ENCODE measurements at regions not wholly inside any gene's neighbourhood (a gene's known extent, or its start where the extent isn't known, plus 50 kb on each side); places are given as distances from the start of the nearest gene placed in this dataset.

DNA sequence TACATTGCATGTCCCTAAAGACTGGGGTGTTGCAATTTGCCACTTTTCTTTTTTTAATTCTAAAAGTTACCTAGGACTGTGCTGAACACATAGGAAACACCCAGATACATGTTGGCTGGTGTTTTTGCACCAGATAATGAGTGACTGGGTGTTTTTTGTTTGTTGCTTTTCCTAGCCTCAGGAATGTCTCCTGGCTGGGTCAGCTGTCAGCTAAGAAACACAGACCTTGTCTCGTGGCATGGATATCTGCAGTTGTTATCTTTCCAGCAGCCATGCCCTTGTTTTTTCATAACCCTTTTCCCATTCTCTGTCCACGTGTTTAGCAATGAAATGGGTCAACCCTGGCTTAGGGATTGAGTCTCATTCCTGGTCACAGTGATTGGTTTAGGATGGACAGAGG, 433.9 kb upstream of the ZMIZ1 start:
- H3K4me3 Mint-ChIP-seq, result no peak overlapping the region
- no peaks in the 10 kb centered on the region for H3K36me3 Mint-ChIP-seq
- DNase-seq (no peak), ATAC-seq (replicated peaks in 1 of 4) (no peak)
- POLR2A ChIA-PET, result no interaction called here
- peaks cover 0 to 3% of the 10 kb centered on the region in 2 experiments for H3K27me3 ChIP-seq (replicated peaks in 1 of 2; ENCODE audit: control insufficient read depth in 2 of 2, extremely low read depth in 1 of 2, insufficient read depth in 2 of 2, low read length in 1 of 2)
- H3K9me3 Mint-ChIP-seq, result no peaks in the 10 kb centered on the region
- no peak overlapping the region for H3K27ac Mint-ChIP-seq
- no peaks in the 10 kb centered on the region for H3K4me1 ChIP-seq (ENCODE audit: control insufficient read depth in 1 of 2, extremely low read depth in 1 of 2, insufficient read depth in 2 of 2, low read length in 2 of 2)
- H3K27ac ChIP-seq (ENCODE audit: low read length), result no peak overlapping the region
- H3K9me3 ChIP-seq, result no peaks in the 10 kb centered on the region
- H3K36me3 ChIP-seq (ENCODE audit: control insufficient read depth in 2 of 2, extremely low read depth in 1 of 2, insufficient read depth in 1 of 2, low read length in 1 of 2), result no peaks in the 10 kb centered on the region
- WGBS (ENCODE audit: insufficient coverage), result no CpG with 5 or more reads among the region's 2 CpGs
- H3K4me1 Mint-ChIP-seq, result no peaks in the 10 kb centered on the region
- H3K4me3 ChIP-seq (ENCODE audit: control insufficient read depth in 1 of 2, extremely low read depth in 1 of 2, low read length in 1 of 2), result no peak overlapping the region
- no peaks in the 10 kb centered on the region for H3K27me3 Mint-ChIP-seq
- CTCF ChIA-PET, result no interaction called here

GRCh38 chr10:78639629-78640028, 429.1 kb upstream of the ZMIZ1 start:
- no peaks in the 10 kb centered on the region for H3K36me3 ChIP-seq (ENCODE audit: control insufficient read depth in 2 of 2, extremely low read depth in 1 of 2, insufficient read depth in 1 of 2, low read length in 1 of 2)
- no peak overlapping the region for H3K27ac Mint-ChIP-seq
- H3K27me3 ChIP-seq (replicated peaks in 1 of 2; ENCODE audit: control insufficient read depth in 2 of 2, extremely low read depth in 1 of 2, insufficient read depth in 2 of 2, low read length in 1 of 2), result no peaks in the 10 kb centered on the region
- H3K27ac ChIP-seq (ENCODE audit: low read length), result no peak overlapping the region
- no peaks in the 10 kb centered on the region for H3K36me3 Mint-ChIP-seq
- no peak overlapping the region for H3K4me3 ChIP-seq (ENCODE audit: control insufficient read depth in 1 of 2, extremely low read depth in 1 of 2, low read length in 1 of 2)
- H3K27me3 Mint-ChIP-seq, result no peaks in the 10 kb centered on the region
- WGBS (ENCODE audit: insufficient coverage), result no CpG with 5 or more reads among the region's 2 CpGs
- H3K4me1 Mint-ChIP-seq, result no peaks in the 10 kb centered on the region
- no peak overlapping the region for H3K4me3 Mint-ChIP-seq
- no peaks in the 10 kb centered on the region for H3K4me1 ChIP-seq (ENCODE audit: control insufficient read depth in 1 of 2, extremely low read depth in 1 of 2, insufficient read depth in 2 of 2, low read length in 2 of 2)
- H3K9me3 Mint-ChIP-seq, result peaks cover 0 to 2% (median 2%) of the 10 kb centered on the region in 3 donors
- DNase-seq (no peak), ATAC-seq (replicated peaks in 1 of 4) (no peak)
- no peaks in the 10 kb centered on the region for H3K9me3 ChIP-seq
- ChIA-PET POLR2A (no interaction called here), CTCF (no interaction called here)

- H3K36me3 ChIP-seq (ENCODE audit: control insufficient read depth in 2 of 2, extremely low read depth in 1 of 2, insufficient read depth in 1 of 2, low read length in 1 of 2), result no peaks in the 10 kb centered on the region
- POLR2A ChIA-PET, result no interaction called here
- Mint-ChIP-seq H3K27me3 (no peaks in the 10 kb centered on the region), H3K36me3 (no peaks in the 10 kb centered on the region), H3K9me3 (peaks cover 0 to 9% (median 7%) of the 10 kb centered on the region in 3 donors), H3K4me3 (no peak overlapping the region), H3K4me1 (no peaks in the 10 kb centered on the region), H3K27ac (no peak overlapping the region)
- no peak overlapping the region for H3K27ac ChIP-seq (ENCODE audit: low read length)
- H3K27me3 ChIP-seq (replicated peaks in 1 of 2; ENCODE audit: control insufficient read depth in 2 of 2, extremely low read depth in 1 of 2, insufficient read depth in 2 of 2, low read length in 1 of 2), result no peaks in the 10 kb centered on the region
- H3K4me3 ChIP-seq (ENCODE audit: control insufficient read depth in 1 of 2, extremely low read depth in 1 of 2, low read length in 1 of 2), result no peak overlapping the region
- no peak for DNase-seq
- H3K9me3 ChIP-seq, result no peaks in the 10 kb centered on the region
- H3K4me1 ChIP-seq (ENCODE audit: control insufficient read depth in 1 of 2, extremely low read depth in 1 of 2, insufficient read depth in 2 of 2, low read length in 2 of 2), result no peaks in the 10 kb centered on the region
- no peak for ATAC-seq (replicated peaks in 1 of 4)
- CTCF ChIA-PET, result no interaction called here
- 100% methylated on average over 1 of the region's 4 CpGs for WGBS (ENCODE audit: insufficient coverage)
These were observed 427.8 kb upstream of the ZMIZ1 start for GRCh38 chr10:78640796-78641636.

DNA sequence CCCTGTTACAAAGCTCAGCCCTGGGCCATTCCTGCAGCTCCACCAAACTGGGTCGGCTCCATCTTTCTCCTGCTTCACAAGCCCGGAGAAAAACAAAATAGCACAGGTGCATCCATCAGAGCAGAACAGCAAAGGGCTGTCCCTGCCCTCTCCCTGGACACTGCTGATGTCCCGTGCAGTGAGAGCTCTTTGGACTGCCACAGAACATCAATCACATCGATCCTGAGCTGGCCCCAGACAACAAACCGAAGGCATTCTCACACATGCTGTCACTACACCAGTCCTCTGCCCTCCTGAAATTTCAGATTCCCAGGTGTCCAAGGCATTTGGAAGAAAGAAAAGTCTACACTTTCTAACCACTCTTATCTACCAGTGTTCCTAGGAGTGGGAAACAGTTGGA, 427.1 kb upstream of the ZMIZ1 start:
- Mint-ChIP-seq H3K9me3 (peaks cover 0 to 9% (median 7%) of the 10 kb centered on the region in 3 donors), H3K4me1 (no peaks in the 10 kb centered on the region), H3K27me3 (no peaks in the 10 kb centered on the region), H3K4me3 (no peak overlapping the region), H3K36me3 (no peaks in the 10 kb centered on the region), H3K27ac (no peak overlapping the region)
- Histone ChIP-seq H3K9me3 (no peaks in the 10 kb centered on the region), H3K27ac (ENCODE audit: low read length) (no peak overlapping the region), H3K4me3 (ENCODE audit: control insufficient read depth in 1 of 2, extremely low read depth in 1 of 2, low read length in 1 of 2) (no peak overlapping the region), H3K27me3 (replicated peaks in 1 of 2; ENCODE audit: control insufficient read depth in 2 of 2, extremely low read depth in 1 of 2, insufficient read depth in 2 of 2, low read length in 1 of 2) (no peaks in the 10 kb centered on the region), H3K36me3 (ENCODE audit: control insufficient read depth in 2 of 2, extremely low read depth in 1 of 2, insufficient read depth in 1 of 2, low read length in 1 of 2) (no peaks in the 10 kb centered on the region), H3K4me1 (ENCODE audit: control insufficient read depth in 1 of 2, extremely low read depth in 1 of 2, insufficient read depth in 2 of 2, low read length in 2 of 2) (no peaks in the 10 kb centered on the region)
- ATAC-seq (replicated peaks in 1 of 4), result no peak
- WGBS (ENCODE audit: insufficient coverage), result 64% methylated on average over 4 of the region's 5 CpGs
- no peak for DNase-seq
- ChIA-PET CTCF (no interaction called here), POLR2A (no interaction called here)

GRCh38 chr10:78642269-78642816, 426.4 kb upstream of the ZMIZ1 start:
- no peaks in the 10 kb centered on the region for H3K4me1 Mint-ChIP-seq
- DNase-seq, result no peak
- no peak overlapping the region for H3K27ac Mint-ChIP-seq
- no peaks in the 10 kb centered on the region for H3K27me3 Mint-ChIP-seq
- no peaks in the 10 kb centered on the region for H3K36me3 Mint-ChIP-seq
- no peaks in the 10 kb centered on the region for H3K4me1 ChIP-seq (ENCODE audit: control insufficient read depth in 1 of 2, extremely low read depth in 1 of 2, insufficient read depth in 2 of 2, low read length in 2 of 2)
- H3K4me3 Mint-ChIP-seq, result no peak overlapping the region
- H3K4me3 ChIP-seq (ENCODE audit: control insufficient read depth in 1 of 2, extremely low read depth in 1 of 2, low read length in 1 of 2), result no peak overlapping the region
- no peak overlapping the region for H3K27ac ChIP-seq (ENCODE audit: low read length)
- ChIA-PET CTCF (interaction anchor here in 1 of 2 donors (0.6 kb wide), 1 partner anchor 594 kb away, joined by 4 read pairs; no protein-coding TSS in a partner anchor), POLR2A (no interaction called here)
- ATAC-seq (replicated peaks in 1 of 4), result no peak
- H3K27me3 ChIP-seq (replicated peaks in 1 of 2; ENCODE audit: control insufficient read depth in 2 of 2, extremely low read depth in 1 of 2, insufficient read depth in 2 of 2, low read length in 1 of 2), result no peaks in the 10 kb centered on the region
- H3K9me3 Mint-ChIP-seq, result peaks cover 0 to 9% (median 7%) of the 10 kb centered on the region in 3 donors
- no peaks in the 10 kb centered on the region for H3K9me3 ChIP-seq
- 75% methylated on average over 2 of the region's 4 CpGs for WGBS (ENCODE audit: insufficient coverage)
- no peaks in the 10 kb centered on the region for H3K36me3 ChIP-seq (ENCODE audit: control insufficient read depth in 2 of 2, extremely low read depth in 1 of 2, insufficient read depth in 1 of 2, low read length in 1 of 2)

GRCh38 chr10:78643513-78643912, 425.3 kb upstream of the ZMIZ1 start:
- WGBS (ENCODE audit: insufficient coverage), result 83% methylated on average over 4 of the region's 4 CpGs
- H3K9me3 Mint-ChIP-seq, result peaks cover 0 to 9% (median 7%) of the 10 kb centered on the region in 3 donors
- H3K36me3 Mint-ChIP-seq, result no peaks in the 10 kb centered on the region
- H3K4me3 Mint-ChIP-seq, result no peak overlapping the region
- H3K27ac ChIP-seq (ENCODE audit: low read length), result no peak overlapping the region
- no peak overlapping the region for H3K27ac Mint-ChIP-seq
- DNase-seq, result no peak
- ATAC-seq (replicated peaks in 1 of 4), result no peak
- no peaks in the 10 kb centered on the region for H3K27me3 ChIP-seq (replicated peaks in 1 of 2; ENCODE audit: control insufficient read depth in 2 of 2, extremely low read depth in 1 of 2, insufficient read depth in 2 of 2, low read length in 1 of 2)
- ChIA-PET CTCF (no interaction called here), POLR2A (no interaction called here)
- H3K4me1 ChIP-seq (ENCODE audit: control insufficient read depth in 1 of 2, extremely low read depth in 1 of 2, insufficient read depth in 2 of 2, low read length in 2 of 2), result no peaks in the 10 kb centered on the region
- peaks cover 0 to 4% of the 10 kb centered on the region in 2 donors for H3K27me3 Mint-ChIP-seq
- no peaks in the 10 kb centered on the region for H3K9me3 ChIP-seq
- no peaks in the 10 kb centered on the region for H3K36me3 ChIP-seq (ENCODE audit: control insufficient read depth in 2 of 2, extremely low read depth in 1 of 2, insufficient read depth in 1 of 2, low read length in 1 of 2)
- no peaks in the 10 kb centered on the region for H3K4me1 Mint-ChIP-seq
- H3K4me3 ChIP-seq (ENCODE audit: control insufficient read depth in 1 of 2, extremely low read depth in 1 of 2, low read length in 1 of 2), result no peak overlapping the region

Measured in T-cell (primary cell).